Fibroblast of lung (primary cell): ENCODE measurements at regions not wholly inside any gene's neighbourhood (a gene's known extent, or its start where the extent isn't known, plus 50 kb on each side); places are given as distances from the start of the nearest gene placed in this dataset.

Source experiments
- DNase-seq, 2 donors: peaks; one replicate each; pipeline versions ENCODE4 v3.0.0 to v3.0.0-alpha.2; 2010; ENCODE audit warnings: low read depth in 2 of 2
- H2AFZ ChIP-seq: 2 replicates; pipeline ENCODE4 v1.5.1; 2012; ENCODE audit warnings: low read length, control low read depth, inconsistent platforms
- H3K27ac ChIP-seq: 2 replicates; pipeline ENCODE4 v1.5.1; 2011; ENCODE audit warnings: low read length, control low read depth; ENCODE audit not compliant: insufficient read depth
- H3K27me3 ChIP-seq: 2 replicates; pipeline ENCODE4 v1.5.1; 2011; ENCODE audit warnings: mild to moderate bottlenecking, low read length; ENCODE audit not compliant: control insufficient read depth, insufficient read depth
- H3K36me3 ChIP-seq: 2 replicates; pipeline ENCODE4 v1.5.1; 2011; ENCODE audit warnings: low read length; ENCODE audit not compliant: control insufficient read depth, insufficient read depth
- H3K4me1 ChIP-seq: 2 replicates; pipeline ENCODE4 v1.5.1; 2011; ENCODE audit warnings: low read length; ENCODE audit not compliant: control insufficient read depth, insufficient read depth; ENCODE audit errors: extremely low read depth
- H3K4me2 ChIP-seq: 2 replicates; pipeline ENCODE4 v1.5.1; 2011; ENCODE audit warnings: low read length, control low read depth; ENCODE audit not compliant: insufficient read depth; ENCODE audit errors: extremely low read depth
- H3K4me3 ChIP-seq, 4 experiments: fragments of 200-600 bp in 1 of 4; sonication (generic) in 1 of 4; replicated peaks in 1 of 4; 2 replicates each; pipeline ENCODE4 v1.5.1; 2011 to 2016; ENCODE audit warnings: low read length in 4 of 4, low read depth in 3 of 4, mild to moderate bottlenecking in 3 of 4, control low read depth in 2 of 4, inconsistent platforms in 1 of 4, mixed read lengths in 1 of 4; ENCODE audit not compliant: insufficient read depth in 1 of 4; ENCODE audit errors: control extremely low read depth in 1 of 4
- H3K79me2 ChIP-seq: 2 replicates; pipeline ENCODE4 v1.5.1; 2012; ENCODE audit warnings: mild to moderate bottlenecking, low read length, inconsistent platforms; ENCODE audit not compliant: control insufficient read depth, insufficient read depth
- H3K9ac ChIP-seq: 2 replicates; pipeline ENCODE4 v1.5.1; 2011; ENCODE audit warnings: mild to moderate bottlenecking, low read length, control low read depth; ENCODE audit not compliant: insufficient read depth
- H3K9me3 ChIP-seq: 2 replicates; pipeline ENCODE4 v1.5.1; 2012; ENCODE audit warnings: low read depth, low read length; ENCODE audit not compliant: control insufficient read depth, insufficient read depth
- H4K20me1 ChIP-seq: 2 replicates; pipeline ENCODE4 v1.5.1; 2011; ENCODE audit warnings: low read length; ENCODE audit not compliant: control insufficient read depth, insufficient read depth; ENCODE audit errors: extremely low read depth
- CTCF ChIP-seq, 2 donors: IDR thresholded peaks in 1 of 2; conservative IDR thresholded peaks in 1 of 2; 1 replicate in 1 of 2; 2 replicates in 1 of 2; pipeline ENCODE4 v1.5.1; 2011 to 2012; ENCODE audit warnings: low read length in 2 of 2, control low read depth in 1 of 2, inconsistent platforms in 1 of 2, low read depth in 1 of 2, mild to moderate bottlenecking in 1 of 2
- EZH2 ChIP-seq: IDR thresholded peaks from 2 replicates; pipeline ENCODE4 v1.5.1; 2012; ENCODE audit warnings: low read length, control low read depth, mild to moderate bottlenecking; ENCODE audit errors: missing control alignments

GRCh38 chr21:35268261-35268660 is 219.2 kb upstream of the RUNX1 start:
- no peak overlapping the region for H3K4me2 ChIP-seq
- DNase-seq = no peak
- no peaks in the 10 kb centered on the region for H3K9me3 ChIP-seq
- H3K79me2 ChIP-seq = no peaks in the 10 kb centered on the region
- no peak overlapping the region for H3K27ac ChIP-seq
- H2AFZ ChIP-seq = no peak overlapping the region
- TF ChIP-seq EZH2 (no peak), CTCF (conservative IDR thresholded peaks at IDR 0.05 in 1 of 2, IDR thresholded peaks at IDR 0.05 in 1 of 2; ENCODE audit: low read depth in 1 of 2, low read length in 2 of 2) (no peak)
- no peaks in the 10 kb centered on the region for H3K36me3 ChIP-seq
- H3K9ac ChIP-seq = no peak overlapping the region
- no peak overlapping the region for H3K4me3 ChIP-seq
- no peaks in the 10 kb centered on the region for H4K20me1 ChIP-seq
- peaks cover 6% of the 10 kb centered on the region for H3K4me1 ChIP-seq
- no peaks in the 10 kb centered on the region for H3K27me3 ChIP-seq

- H3K36me3 ChIP-seq = no peaks in the 10 kb centered on the region
- H4K20me1 ChIP-seq = no peaks in the 10 kb centered on the region
- H2AFZ ChIP-seq = no peak overlapping the region
- no peak for TF ChIP-seq CTCF (conservative IDR thresholded peaks at IDR 0.05 in 1 of 2, IDR thresholded peaks at IDR 0.05 in 1 of 2; ENCODE audit: low read depth in 1 of 2, low read length in 2 of 2)
- no peak for TF ChIP-seq EZH2
- H3K4me2 ChIP-seq = no peak overlapping the region
- H3K9me3 ChIP-seq = no peaks in the 10 kb centered on the region
- H3K4me1 ChIP-seq = peaks cover 6% of the 10 kb centered on the region
- no peak overlapping the region for H3K27ac ChIP-seq
- no peak overlapping the region for H3K4me3 ChIP-seq
- DNase-seq = peak in 1 of 2 donors; percentile 47
- no peaks in the 10 kb centered on the region for H3K79me2 ChIP-seq
- H3K27me3 ChIP-seq = no peaks in the 10 kb centered on the region
- H3K9ac ChIP-seq = no peak overlapping the region
These were observed 217.4 kb upstream of the RUNX1 start for GRCh38 chr21:35266546-35266945.

GRCh38 chr21:35265170-35265877 is 216.2 kb upstream of the RUNX1 start:
- Histone ChIP-seq H2AFZ (peak overlapping the region; percentile 10), H3K27ac (peak overlapping the region; percentile 49), H3K9me3 (no peaks in the 10 kb centered on the region), H3K27me3 (no peaks in the 10 kb centered on the region), H3K36me3 (no peaks in the 10 kb centered on the region), H4K20me1 (no peaks in the 10 kb centered on the region), H3K4me2 (peak overlapping the region; percentile 66), H3K4me1 (peaks cover 6% of the 10 kb centered on the region), H3K79me2 (no peaks in the 10 kb centered on the region), H3K4me3 (no peak overlapping the region), H3K9ac (no peak overlapping the region)
- DNase-seq = peak; percentile 61 to 77
- TF ChIP-seq CTCF (conservative IDR thresholded peaks at IDR 0.05 in 1 of 2, IDR thresholded peaks at IDR 0.05 in 1 of 2; ENCODE audit: low read depth in 1 of 2, low read length in 2 of 2) = no peak
- no peak for TF ChIP-seq EZH2
